GM19438 (cell line): ENCODE measurements at regions not wholly inside any gene's neighbourhood (a gene's known extent, or its start where the extent isn't known, plus 50 kb on each side); places are given as distances from the start of the nearest gene placed in this dataset.

Experiments used
- ATAC-seq: cut with Tn5 transposase; IDR thresholded peaks from one replicate; pipeline ENCODE4 v1.9.1; 2021; ENCODE audit warnings: low read depth; ENCODE audit not compliant: unreplicated experiment

- no peak for ATAC-seq
Measured at GRCh38 chr22:49627217-49628181, 200.2 kb downstream of the BRD1 start.

- ATAC-seq = no peak
Measured at GRCh38 chr22:49626361-49627216, 201.1 kb downstream of the BRD1 start.

- no peak for ATAC-seq
Measured at GRCh38 chr22:49624421-49625177, 203.1 kb downstream of the BRD1 start.

- ATAC-seq = no peak
Measured at GRCh38 chr22:49623715-49624114, 204.0 kb downstream of the BRD1 start.

GRCh38 chr22:49623176-49623575 lies 204.5 kb downstream of the BRD1 start:
- no peak for ATAC-seq

- ATAC-seq = no peak
Measured at GRCh38 chr22:49622241-49623105, 205.2 kb downstream of the BRD1 start.

- no peak for ATAC-seq
Measured at GRCh38 chr22:49621601-49622210, 206.0 kb downstream of the BRD1 start.

- no peak for ATAC-seq
Measured at GRCh38 chr22:49620666-49621065, 207.0 kb downstream of the BRD1 start.

- ATAC-seq = no peak
Measured at GRCh38 chr22:49620003-49620556, 207.6 kb downstream of the BRD1 start.

GRCh38 chr22:49619301-49619700 lies 208.4 kb downstream of the BRD1 start:
- no peak for ATAC-seq

GRCh38 chr22:49618677-49618953 lies 209.1 kb downstream of the BRD1 start:
- ATAC-seq = no peak

GRCh38 chr22:49617866-49618676 lies 209.6 kb downstream of the BRD1 start:
- no peak for ATAC-seq

GRCh38 chr22:49617264-49617663 lies 210.4 kb downstream of the BRD1 start:
- no peak for ATAC-seq

GRCh38 chr22:49616356-49617231 lies 211.1 kb downstream of the BRD1 start:
- ATAC-seq = no peak

- no peak for ATAC-seq
Measured at GRCh38 chr22:49614966-49615965, 212.4 kb downstream of the BRD1 start.

- no peak for ATAC-seq
Measured at GRCh38 chr22:49613511-49614270, 214.0 kb downstream of the BRD1 start.
